Sigmoid colon (tissue), 6 donors: ENCODE measurements at regions not wholly inside any gene's neighbourhood (a gene's known extent, or its start where the extent isn't known, plus 50 kb on each side); places are given as distances from the start of the nearest gene placed in this dataset.

Experiments
- DNase-seq: peaks from one replicate; pipeline ENCODE4 v3.0.0-alpha.2; 2019
- H3K27ac ChIP-seq, 4 donors: fragments of 200-600 bp; sonication (generic); one replicate each; pipeline ENCODE4 v1.5.1; 2016 to 2019; ENCODE audit warnings: mild to moderate bottlenecking in 1 of 4
- H3K27me3 ChIP-seq, 3 donors: fragments of 200-600 bp; sonication (generic); one replicate each; pipeline ENCODE4 v1.5.1; 2019; ENCODE audit warnings: mild to moderate bottlenecking in 1 of 3
- H3K36me3 ChIP-seq, 4 donors: fragments of 200-600 bp; sonication (generic); one replicate each; pipeline ENCODE4 v1.5.1; 2016 to 2019
- H3K4me1 ChIP-seq, 4 donors: fragments of 200-600 bp; sonication (generic); one replicate each; pipeline ENCODE4 v1.5.1; 2017 to 2019
- H3K4me3 ChIP-seq, 4 donors: fragments of 200-600 bp; sonication (generic); one replicate each; pipeline ENCODE4 v1.5.1; 2017 to 2019; ENCODE audit warnings: mild to moderate bottlenecking in 2 of 4, moderate library complexity in 1 of 4
- H3K9me3 ChIP-seq, 4 donors: fragments of 200-600 bp in 3 of 4; sonication (generic) in 3 of 4; one replicate each; pipeline versions ENCODE4 v1.5.1 to v1.6.1; 2013 to 2019
- CTCF ChIP-seq, 4 experiments: fragments of 450-650 bp in 3 of 4; fragments of 200-600 bp in 1 of 4; IDR thresholded peaks; one replicate each; pipeline ENCODE4 v1.5.1; 2016 to 2019; ENCODE audit warnings: antibody characterized with exemption in 4 of 4, mild to moderate bottlenecking in 3 of 4, moderate library complexity in 2 of 4
- EP300 ChIP-seq, 4 donors: sonication (generic); formaldehyde crosslinking; IDR thresholded peaks; one replicate each; pipeline ENCODE4 v1.6.1; 2017; ENCODE audit warnings: antibody characterized with exemption in 4 of 4
- POLR2A ChIP-seq, 2 donors: fragments of 450-650 bp; IDR thresholded peaks; one replicate each; pipeline ENCODE4 v1.6.1; 2016; ENCODE audit warnings: antibody characterized with exemption in 2 of 2, mild to moderate bottlenecking in 2 of 2, moderate library complexity in 2 of 2
- POLR2AphosphoS5 ChIP-seq, 4 donors: sonication (generic); formaldehyde crosslinking; IDR thresholded peaks; one replicate each; pipeline ENCODE4 v1.6.1; 2017; ENCODE audit warnings: antibody characterized with exemption in 4 of 4
- WGBS, 2 donors: extraction: QIAGEN DNeasy Blood & Tissue Kit; methylation state at CpG; one replicate each; pipeline ENCODE4 v1.1.7; 2013; 5-methylcytosine and 5-hydroxymethylcytosine counted together
- intact Hi-C: fragments of 100-400 bp; cut with DNase I; formaldehyde crosslinking; loops from one replicate; pipeline ENCODE4 v1.15.1; 2023
- donor health status: healthy with polysubstance abuse.
- donor health status: healthy.

GRCh38 chr2:239476757-239477585, 76.2 kb upstream of the HDAC4 start:
- DNase-seq, result no peak
- H3K9me3 ChIP-seq, result no peaks in the 10 kb centered on the region
- TF ChIP-seq CTCF (IDR thresholded peaks at IDR 0.05) (no peak), EP300 (IDR thresholded peaks at IDR 0.05) (no peak), POLR2AphosphoS5 (IDR thresholded peaks at IDR 0.05) (no peak), POLR2A (IDR thresholded peaks at IDR 0.05) (no peak)
- WGBS, 2 donors, result 84 to 88% methylated on average over 25 of the region's 25 CpGs
- no peak overlapping the region for H3K4me3 ChIP-seq
- no peak overlapping the region for H3K27ac ChIP-seq
- H3K36me3 ChIP-seq, result no peaks in the 10 kb centered on the region
- no peaks in the 10 kb centered on the region for H3K27me3 ChIP-seq
- no peaks in the 10 kb centered on the region for H3K4me1 ChIP-seq
- intact Hi-C loops, result no loop called here

- H3K27me3 ChIP-seq, result no peaks in the 10 kb centered on the region
- 84 to 90% methylated on average over 14 of the region's 14 CpGs for WGBS, 2 donors
- DNase-seq, result no peak
- no peaks in the 10 kb centered on the region for H3K4me1 ChIP-seq
- no peaks in the 10 kb centered on the region for H3K9me3 ChIP-seq
- TF ChIP-seq CTCF (IDR thresholded peaks at IDR 0.05) (no peak), POLR2AphosphoS5 (IDR thresholded peaks at IDR 0.05) (no peak), EP300 (IDR thresholded peaks at IDR 0.05) (no peak), POLR2A (IDR thresholded peaks at IDR 0.05) (no peak)
- no peaks in the 10 kb centered on the region for H3K36me3 ChIP-seq
- no peak overlapping the region for H3K27ac ChIP-seq
- no peak overlapping the region for H3K4me3 ChIP-seq
- intact Hi-C loops, result no loop called here
Observed at GRCh38 chr2:239476029-239476756, 75.4 kb upstream of the HDAC4 start.

GRCh38 chr2:239475161-239476028, 74.6 kb upstream of the HDAC4 start:
- no peak overlapping the region for H3K27ac ChIP-seq
- no peaks in the 10 kb centered on the region for H3K9me3 ChIP-seq
- intact Hi-C loops, result no loop called here
- H3K4me3 ChIP-seq, result no peak overlapping the region
- no peaks in the 10 kb centered on the region for H3K27me3 ChIP-seq
- H3K36me3 ChIP-seq, result no peaks in the 10 kb centered on the region
- TF ChIP-seq CTCF (IDR thresholded peaks at IDR 0.05), result no peak
- no peak for TF ChIP-seq EP300 (IDR thresholded peaks at IDR 0.05)
- TF ChIP-seq POLR2A (IDR thresholded peaks at IDR 0.05), result no peak
- no peak for TF ChIP-seq POLR2AphosphoS5 (IDR thresholded peaks at IDR 0.05)
- no peaks in the 10 kb centered on the region for H3K4me1 ChIP-seq
- peak; percentile 52 for DNase-seq
- 87 to 88% methylated on average over 13 of the region's 13 CpGs for WGBS, 2 donors

- peak; percentile 48 for DNase-seq
- Histone ChIP-seq H3K27ac (no peak overlapping the region), H3K36me3 (no peaks in the 10 kb centered on the region), H3K9me3 (no peaks in the 10 kb centered on the region), H3K4me1 (no peaks in the 10 kb centered on the region), H3K4me3 (no peak overlapping the region), H3K27me3 (no peaks in the 10 kb centered on the region)
- no peak for TF ChIP-seq EP300 (IDR thresholded peaks at IDR 0.05)
- TF ChIP-seq POLR2AphosphoS5 (IDR thresholded peaks at IDR 0.05), result no peak
- TF ChIP-seq POLR2A (IDR thresholded peaks at IDR 0.05), result no peak
- TF ChIP-seq CTCF (IDR thresholded peaks at IDR 0.05), result no peak
- intact Hi-C loops, result no loop called here
- WGBS, 2 donors, result 88 to 90% methylated on average over 8 of the region's 8 CpGs
Observed at GRCh38 chr2:239473211-239473805, 72.5 kb upstream of the HDAC4 start.
